ENCODE measurements at regions not wholly inside any gene's neighbourhood (a gene's known extent, or its start where the extent isn't known, plus 50 kb on each side); places are given as distances from the start of the nearest gene placed in this dataset.

DNA sequence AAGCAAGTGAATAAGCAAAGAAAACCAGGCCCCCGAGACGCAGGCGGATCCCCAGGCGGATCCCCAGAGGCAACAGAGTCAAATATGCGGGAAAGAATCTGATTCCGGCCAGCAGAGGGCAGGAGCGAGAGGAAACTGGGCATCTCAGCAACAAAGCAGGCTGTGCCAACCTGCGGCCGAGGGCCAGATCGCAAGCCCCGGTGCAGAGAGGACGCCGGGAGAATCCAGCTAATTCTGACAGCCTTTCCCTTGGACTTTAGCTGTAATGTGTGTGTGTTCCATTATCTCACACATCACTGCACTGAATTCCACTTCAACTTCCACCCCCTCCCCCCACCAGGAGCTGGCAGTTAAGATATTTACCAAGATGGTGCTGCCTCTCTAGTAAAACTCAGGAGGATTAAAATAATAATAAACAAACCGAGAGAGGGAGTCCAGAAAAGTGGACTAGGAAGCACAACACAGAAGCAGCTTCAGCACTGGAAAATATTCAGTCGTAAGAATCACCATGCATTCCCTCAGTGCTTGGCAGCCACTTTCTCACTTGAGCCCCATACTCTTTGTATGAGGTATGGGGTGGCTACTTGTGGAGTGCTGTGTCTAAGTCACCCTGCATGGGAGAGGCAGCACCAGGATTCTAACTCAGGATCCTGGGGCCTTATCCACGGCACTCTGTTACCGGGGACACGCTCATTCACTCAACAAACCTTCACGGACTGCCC, 66.2 kb upstream of the SNX9 start:
- DNase-seq: peak; percentile 88

- no peak for DNase-seq
These were observed 65.3 kb upstream of the SNX9 start for GRCh38 chr6:157757430-157758403.

GRCh38 chr6:157758516-157759023, 64.5 kb upstream of the SNX9 start:
- DNase-seq: no peak

DNA sequence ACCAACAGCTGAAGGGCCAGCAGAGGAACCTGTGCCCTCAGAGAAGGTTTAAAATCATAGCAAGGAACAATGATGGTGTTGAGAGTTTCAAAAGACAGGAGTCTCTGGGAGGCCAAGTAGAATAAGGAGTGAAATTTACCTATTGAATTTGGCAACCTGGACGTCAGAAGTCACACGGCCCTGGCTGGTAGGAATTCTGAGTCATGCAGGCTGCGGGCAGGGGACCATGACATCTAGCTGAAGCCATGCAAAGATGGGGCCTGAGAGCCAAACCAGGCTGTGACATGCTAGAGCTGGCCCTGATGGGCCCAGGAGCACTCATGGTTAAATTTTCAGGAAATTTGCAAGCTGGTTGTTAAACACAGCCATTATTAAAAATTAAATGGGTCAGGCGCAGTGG, 64.0 kb upstream of the SNX9 start:
- DNase-seq: no peak

DNA sequence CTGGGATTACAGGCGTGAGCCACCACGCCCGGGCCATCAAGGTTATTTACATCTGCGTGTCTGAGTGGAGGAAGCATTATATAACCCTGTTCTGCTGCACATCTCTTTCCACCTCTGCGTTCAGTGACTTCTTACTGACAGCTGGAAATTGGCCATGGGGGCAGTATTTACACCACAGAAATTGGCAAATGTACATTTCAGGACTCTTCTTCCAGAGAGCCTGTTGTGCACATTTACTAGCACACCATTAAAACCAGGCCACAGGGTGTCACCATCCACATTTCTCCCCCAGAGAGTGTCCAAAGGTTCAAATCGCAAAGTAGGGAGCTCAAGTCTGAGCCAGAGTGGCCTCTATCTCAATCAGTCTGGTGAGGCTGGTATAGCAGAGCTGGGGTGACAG, 62.9 kb upstream of the SNX9 start:
- no peak for DNase-seq

DNA sequence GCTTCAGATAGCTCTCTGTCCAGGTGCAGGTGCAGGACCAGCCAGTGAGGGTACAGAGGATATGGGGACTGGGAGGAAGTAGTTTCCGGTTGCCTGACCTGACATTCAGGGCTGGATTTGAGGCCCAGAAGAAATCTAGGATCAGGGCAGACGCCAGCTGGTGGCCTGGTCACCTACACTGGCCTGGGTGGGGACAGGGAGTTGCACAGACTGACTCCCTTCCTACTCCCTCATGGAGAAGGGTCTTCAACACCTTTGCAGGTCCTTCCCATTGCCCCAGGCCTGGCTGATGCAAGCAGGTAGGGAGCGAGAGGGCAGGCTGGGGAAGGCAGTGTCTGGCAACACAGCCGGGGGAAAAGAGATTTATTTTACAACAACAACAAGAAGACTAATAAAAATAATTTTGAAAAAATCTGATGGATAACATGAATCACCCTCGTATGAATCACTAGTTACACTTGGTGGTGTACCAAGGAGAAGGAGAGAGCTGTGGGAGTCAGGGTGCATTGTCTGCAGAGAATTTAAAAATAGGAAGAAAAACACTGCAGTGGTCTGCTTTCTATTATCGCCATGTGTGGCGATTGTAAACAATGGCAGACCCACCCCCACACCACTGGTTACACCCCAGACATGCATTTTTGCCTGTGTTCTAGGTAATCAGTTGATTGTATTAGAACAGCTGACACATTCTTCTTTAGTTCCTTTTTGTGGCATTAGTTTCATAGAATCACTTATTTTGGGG, 62.3 kb upstream of the SNX9 start:
- peak; percentile 32 for DNase-seq

DNA sequence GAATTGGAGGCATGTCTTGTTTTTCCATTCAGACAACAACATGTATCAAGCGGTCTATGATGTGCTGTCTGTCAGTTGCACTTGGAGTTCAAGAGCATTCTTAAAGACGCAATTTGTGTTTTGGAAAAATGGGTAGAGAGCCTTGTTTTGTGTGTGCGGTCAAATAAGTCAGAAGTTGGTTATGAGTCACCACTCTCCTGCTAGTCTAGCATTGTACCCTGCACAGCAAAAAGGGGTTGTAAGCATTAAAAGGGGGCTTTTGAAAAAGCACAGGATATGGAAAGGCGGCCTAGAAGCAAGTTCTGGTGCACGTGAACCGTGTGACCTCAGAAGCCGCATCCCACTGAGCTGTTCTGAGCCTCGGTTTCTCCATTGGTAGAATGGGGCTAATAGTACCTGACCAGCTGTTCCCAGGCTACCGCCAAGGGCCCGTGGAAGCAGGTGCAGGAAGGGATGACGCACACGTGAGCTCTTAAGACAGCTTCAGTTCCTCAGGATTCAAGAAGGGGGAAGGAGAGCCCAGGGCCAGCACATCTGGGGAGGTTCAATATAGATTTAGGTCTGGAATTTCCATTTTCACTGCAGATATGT, 61.6 kb upstream of the SNX9 start:
- DNase-seq: peak; percentile 42

GRCh38 chr6:157761926-157762325, 61.1 kb upstream of the SNX9 start:
- DNase-seq: no peak

GRCh38 chr6:157762636-157763035, 60.4 kb upstream of the SNX9 start:
- peak; percentile 33 for DNase-seq

GRCh38 chr6:157763129-157763903, 59.7 kb upstream of the SNX9 start:
- DNase-seq: peak; percentile 30

- no peak for DNase-seq
These were observed 59.2 kb upstream of the SNX9 start for GRCh38 chr6:157763904-157764177.

DNA sequence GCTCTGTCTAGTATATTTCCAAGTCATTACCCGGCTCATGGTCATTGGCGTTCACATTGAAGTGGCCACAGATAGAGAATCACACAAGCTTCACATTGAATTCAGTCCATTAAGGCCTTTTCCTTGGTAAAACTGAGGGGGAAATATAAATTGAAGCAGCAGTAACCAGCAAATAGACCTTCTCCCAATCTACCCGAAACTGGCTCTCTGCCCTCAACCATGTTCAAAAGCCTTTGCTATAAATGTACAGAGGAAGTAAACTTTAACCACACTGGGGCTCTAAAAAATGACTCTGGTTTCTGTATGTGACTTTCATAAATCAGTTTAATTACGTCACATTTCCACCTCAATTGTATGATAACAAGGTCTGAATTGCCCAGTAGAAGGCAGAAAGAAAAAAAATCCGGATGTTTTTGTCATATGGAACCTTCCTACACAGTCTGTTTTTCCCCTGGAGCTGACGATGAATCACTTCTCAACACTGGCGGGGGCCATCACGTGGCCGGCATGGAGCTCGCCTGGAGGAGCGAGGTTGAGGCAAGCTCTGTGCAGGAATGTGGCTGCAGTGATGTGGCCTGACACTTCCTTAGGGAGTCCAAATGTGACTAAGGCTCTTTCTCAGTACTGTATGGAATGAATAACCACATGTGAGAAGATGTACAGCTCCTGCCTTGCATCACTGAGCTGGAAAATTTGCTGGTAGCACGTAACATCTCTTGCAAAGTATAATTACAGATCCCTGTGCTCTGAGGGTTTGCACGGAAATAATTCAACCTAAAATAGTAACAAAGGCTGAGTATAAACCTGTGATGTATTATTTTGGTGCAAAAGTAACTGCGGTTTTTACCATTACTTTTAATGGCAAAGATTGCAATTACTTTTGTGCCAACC, 58.6 kb upstream of the SNX9 start:
- peak; percentile 86 for DNase-seq

- no peak for DNase-seq
These were observed 55.9 kb upstream of the SNX9 start for GRCh38 chr6:157766901-157767774.

- no peak for DNase-seq
These were observed 55.3 kb upstream of the SNX9 start for GRCh38 chr6:157767775-157768156.

- peak; percentile 14 for DNase-seq
These were observed 54.7 kb upstream of the SNX9 start for GRCh38 chr6:157768304-157768703.

- peak; percentile 28 for DNase-seq
These were observed 54.0 kb upstream of the SNX9 start for GRCh38 chr6:157768863-157769551.

- DNase-seq: no peak
These were observed 53.1 kb upstream of the SNX9 start for GRCh38 chr6:157769776-157770426.

GRCh38 chr6:157770946-157771345, 52.1 kb upstream of the SNX9 start:
- no peak for DNase-seq

DNA sequence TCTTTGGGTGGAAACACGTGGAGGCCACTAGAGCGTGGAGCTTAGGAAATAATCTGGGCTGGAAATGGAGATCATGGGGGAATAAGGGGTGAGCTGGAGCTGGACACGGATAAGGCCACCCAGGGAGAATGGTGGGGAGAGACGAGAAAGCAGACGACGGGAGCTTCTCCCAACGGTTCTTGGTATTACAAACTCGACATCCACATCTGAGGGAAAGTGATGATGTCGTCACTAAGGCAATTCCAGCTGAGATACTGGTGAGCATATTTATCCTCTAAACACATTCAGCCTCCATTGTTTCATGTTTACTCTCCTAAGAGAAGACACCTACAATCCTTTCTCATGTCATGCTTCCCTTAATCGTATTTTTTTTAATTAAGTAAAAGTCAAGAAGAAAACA, 50.2 kb upstream of the SNX9 start:
- no peak for DNase-seq
